HG02798 (cell line): ENCODE measurements at regions not wholly inside any gene's neighbourhood (a gene's known extent, or its start where the extent isn't known, plus 50 kb on each side); places are given as distances from the start of the nearest gene placed in this dataset.
"Not testable (repeated sequence)": the region's sequence is repeated elsewhere in the genome, so short reads cannot be mapped to it uniquely, and the experiment has no call there.

Experiments used
- ATAC-seq: cut with Tn5 transposase; IDR thresholded peaks from one replicate; pipeline ENCODE4 v1.9.1; 2021; ENCODE audit warnings: mild to moderate bottlenecking; ENCODE audit not compliant: unreplicated experiment, poor library complexity

DNA sequence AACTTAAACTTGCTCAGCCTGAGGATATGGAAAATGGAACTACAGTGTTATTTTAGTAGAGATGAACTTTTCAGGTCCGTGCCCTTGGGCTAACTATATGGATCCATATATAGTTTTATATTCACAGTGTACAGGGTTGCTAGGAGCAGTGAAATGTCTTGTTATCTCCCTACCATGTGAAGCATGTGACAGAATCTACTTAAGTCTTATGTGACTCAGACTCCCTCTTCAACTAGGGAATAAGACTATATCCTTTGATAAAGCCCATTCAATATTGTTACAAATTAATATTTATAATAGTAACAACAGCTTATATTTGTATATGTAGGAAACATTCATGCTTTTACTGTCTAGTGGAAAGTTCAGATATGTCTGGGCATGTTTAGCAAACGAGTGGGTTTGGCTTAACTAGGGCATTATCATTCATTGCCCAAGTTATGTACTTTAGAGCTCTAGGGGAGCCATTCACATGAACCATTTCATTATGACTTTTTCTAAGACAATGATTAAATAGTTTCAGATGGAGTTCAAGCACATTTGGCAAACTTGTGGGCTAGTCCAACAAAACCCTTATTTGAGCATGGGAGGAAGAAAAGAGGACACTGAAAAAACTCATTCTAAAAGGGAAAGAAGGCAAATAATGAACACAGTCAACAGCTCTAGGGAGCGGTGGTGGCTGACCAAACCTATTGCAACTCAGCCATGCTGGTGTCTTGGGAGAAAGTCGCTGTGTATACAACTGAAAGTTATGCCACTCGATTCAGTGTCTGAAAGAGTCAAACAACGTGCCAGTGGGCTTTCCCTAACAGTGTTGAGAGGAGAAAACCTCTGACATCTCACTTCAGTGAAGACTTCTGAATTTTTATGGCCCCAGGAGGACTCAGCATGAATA is 305.9 kb upstream of the G2E3 start:
- ATAC-seq: no peak

GRCh38 chr14:30256627-30257026 is 302.3 kb upstream of the G2E3 start:
- no peak for ATAC-seq

- ATAC-seq: no peak
Measured at GRCh38 chr14:30257946-30258661, 300.9 kb upstream of the G2E3 start.

- ATAC-seq: no peak
Measured at GRCh38 chr14:30260833-30261607, 297.9 kb upstream of the G2E3 start.

- no peak for ATAC-seq
Measured at GRCh38 chr14:30264161-30264560, 294.8 kb upstream of the G2E3 start.

DNA sequence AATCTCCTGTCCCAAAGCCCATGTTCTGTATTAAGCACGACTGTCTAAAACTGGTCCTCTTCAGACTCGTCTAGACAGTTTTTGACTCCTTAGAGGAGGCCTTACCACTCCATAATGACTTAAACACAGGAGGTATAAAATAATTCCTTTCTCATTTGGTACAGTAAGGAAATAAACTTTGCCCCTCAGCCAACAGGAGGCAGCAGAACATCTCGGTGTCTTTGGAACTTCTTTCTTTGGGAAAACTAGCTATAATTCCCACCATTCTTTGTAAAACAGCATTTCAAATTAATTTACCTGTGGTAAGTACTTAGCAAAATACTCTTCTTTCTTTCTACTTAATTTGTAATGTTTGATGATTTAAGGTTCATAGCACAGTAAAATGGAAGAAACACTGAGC is 292.7 kb upstream of the G2E3 start:
- no peak for ATAC-seq

GRCh38 chr14:30267141-30267540 is 291.8 kb upstream of the G2E3 start:
- ATAC-seq: no peak

GRCh38 chr14:30270200-30271161 is 288.5 kb upstream of the G2E3 start:
- ATAC-seq: peak; percentile 100

DNA sequence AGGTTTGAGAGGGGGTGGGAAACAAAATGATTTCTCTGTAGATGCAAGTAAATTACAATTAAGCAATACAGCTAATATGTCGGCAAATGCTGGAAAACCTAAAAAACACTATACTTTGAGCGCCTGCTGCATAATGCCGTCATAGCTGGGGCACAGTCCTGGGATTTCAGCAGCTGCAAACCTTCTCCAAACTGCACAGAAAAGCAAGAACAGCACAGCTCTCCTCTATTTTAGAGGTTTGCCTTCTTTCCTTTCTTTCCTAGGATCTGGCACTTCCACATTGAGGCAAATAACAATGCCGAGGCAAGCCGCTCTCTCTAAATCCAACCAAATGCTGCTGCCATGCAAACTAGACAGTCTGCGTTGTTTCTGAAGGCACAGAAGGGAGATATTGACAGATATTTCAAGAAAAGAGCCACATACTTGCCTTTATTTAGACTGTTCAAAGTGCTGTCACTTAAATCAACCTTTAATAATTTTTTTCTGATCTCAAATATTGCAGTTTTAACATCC is 287.1 kb upstream of the G2E3 start:
- no peak for ATAC-seq

- no peak for ATAC-seq
Measured at GRCh38 chr14:30272848-30273832, 285.8 kb upstream of the G2E3 start.

GRCh38 chr14:30275604-30276003 is 283.4 kb upstream of the G2E3 start:
- no peak for ATAC-seq

- no peak for ATAC-seq
Measured at GRCh38 chr14:30277268-30277667, 281.7 kb upstream of the G2E3 start.

GRCh38 chr14:30278856-30279255 is 280.1 kb upstream of the G2E3 start:
- ATAC-seq: not testable (repeated sequence)

- ATAC-seq: no peak
Measured at GRCh38 chr14:30283822-30284446, 275.0 kb upstream of the G2E3 start.

- ATAC-seq: no peak
Measured at GRCh38 chr14:30284808-30285207, 274.1 kb upstream of the G2E3 start.

GRCh38 chr14:30287579-30288445 is 271.1 kb upstream of the G2E3 start:
- no peak for ATAC-seq

GRCh38 chr14:30290001-30290400 is 269.0 kb upstream of the G2E3 start:
- ATAC-seq: no peak
